MM.1S (cell line): ENCODE measurements at regions not wholly inside any gene's neighbourhood (a gene's known extent, or its start where the extent isn't known, plus 50 kb on each side); places are given as distances from the start of the nearest gene placed in this dataset.

ENCODE experiments used
- DNase-seq: peaks from one replicate; pipeline ENCODE4 v3.0.0-alpha.2; 2015
- H2AFZ ChIP-seq: fragments of 300-600 bp; sonication (generic); 2 replicates; pipeline ENCODE4 v1.6.0; 2016; ENCODE audit warnings: antibody characterized with exemption, low read length
- H3F3A ChIP-seq: fragments of 300-600 bp; sonication (generic); 2 replicates; pipeline ENCODE4 v1.6.1; 2016; ENCODE audit warnings: mild to moderate bottlenecking, antibody characterized with exemption, low read length, moderate library complexity, mixed read lengths; ENCODE audit not compliant: insufficient read depth
- H3K27ac ChIP-seq: fragments of 300-600 bp; sonication (generic); 2 replicates; pipeline ENCODE4 v1.5.1; 2016; ENCODE audit warnings: mild to moderate bottlenecking, low read length
- H3K27me3 ChIP-seq: fragments of 300-600 bp; sonication (generic); replicated peaks from 2 replicates; pipeline ENCODE4 v1.6.0; 2016; ENCODE audit warnings: low read length; ENCODE audit not compliant: insufficient read depth
- H3K36me3 ChIP-seq: fragments of 300-600 bp; sonication (generic); replicated peaks from 2 replicates; pipeline ENCODE4 v1.6.1; 2016; ENCODE audit warnings: mild to moderate bottlenecking, low read length, mixed read lengths; ENCODE audit not compliant: insufficient read depth
- H3K4me1 ChIP-seq: fragments of 300-600 bp; sonication (generic); 2 replicates; pipeline ENCODE4 v1.6.1; 2016; ENCODE audit warnings: low read length, mixed read lengths
- H3K4me2 ChIP-seq: fragments of 300-600 bp; sonication (generic); 2 replicates; pipeline ENCODE4 v1.6.0; 2016; ENCODE audit warnings: low read depth, low read length
- H3K4me3 ChIP-seq: fragments of 300-600 bp; sonication (generic); 2 replicates; pipeline ENCODE4 v1.5.1; 2016; ENCODE audit warnings: low read length, mixed read lengths
- H3K79me2 ChIP-seq: fragments of 300-600 bp; sonication (generic); 2 replicates; pipeline ENCODE4 v1.6.1; 2016; ENCODE audit warnings: mixed run types, low read length, mixed read lengths
- H3K9ac ChIP-seq: fragments of 300-600 bp; sonication (generic); 2 replicates; pipeline ENCODE4 v1.6.1; 2016; ENCODE audit warnings: low read length, mixed read lengths
- H3K9me2 ChIP-seq: fragments of 300-600 bp; sonication (generic); replicated peaks from 2 replicates; pipeline ENCODE4 v1.6.1; 2016; ENCODE audit warnings: mild to moderate bottlenecking, low read length, mixed read lengths; ENCODE audit not compliant: insufficient read depth
- H3K9me3 ChIP-seq: fragments of 300-600 bp; sonication (generic); replicated peaks from 2 replicates; pipeline ENCODE4 v1.6.1; 2016; ENCODE audit warnings: mild to moderate bottlenecking, low read length, mixed read lengths; ENCODE audit not compliant: insufficient read depth
- H4K20me1 ChIP-seq: fragments of 300-600 bp; sonication (generic); 2 replicates; pipeline ENCODE4 v1.6.1; 2016; ENCODE audit warnings: mild to moderate bottlenecking, low read length, moderate library complexity, mixed read lengths; ENCODE audit not compliant: insufficient read depth
- CTCF ChIP-seq: fragments of 300-600 bp; sonication (generic); IDR thresholded peaks from 2 replicates; pipeline ENCODE4 v1.5.1; 2016; ENCODE audit warnings: antibody characterized with exemption, low read length, mixed read lengths
- EZH2 ChIP-seq: fragments of 300-600 bp; sonication (generic); optimal IDR thresholded peaks from 2 replicates; pipeline ENCODE3; 2017; ENCODE audit warnings: low read depth, mild to moderate bottlenecking, antibody characterized with exemption, low read length, mixed read lengths
- EZH2phosphoT487 ChIP-seq: fragments of 300-600 bp; sonication (generic); IDR thresholded peaks from 2 replicates; pipeline ENCODE4 v1.6.1; 2018; ENCODE audit warnings: antibody characterized with exemption, low read length

- H3K79me2 ChIP-seq, result no peaks in the 10 kb centered on the region
- H3K9me2 ChIP-seq, result no peaks in the 10 kb centered on the region
- no peak overlapping the region for H3K4me2 ChIP-seq
- H3K27me3 ChIP-seq, result no peaks in the 10 kb centered on the region
- H3K27ac ChIP-seq, result no peak overlapping the region
- TF ChIP-seq EZH2 (no peak), EZH2phosphoT487 (no peak), CTCF (no peak)
- no peaks in the 10 kb centered on the region for H3K9me3 ChIP-seq
- no peak overlapping the region for H2AFZ ChIP-seq
- no peak for DNase-seq
- H4K20me1 ChIP-seq, result no peaks in the 10 kb centered on the region
- no peak overlapping the region for H3K4me3 ChIP-seq
- no peak overlapping the region for H3K9ac ChIP-seq
- H3F3A ChIP-seq, result no peaks in the 10 kb centered on the region
- H3K36me3 ChIP-seq, result no peaks in the 10 kb centered on the region
- H3K4me1 ChIP-seq, result no peaks in the 10 kb centered on the region
Observed at GRCh38 chr5:147972076-147972840, 65.9 kb upstream of the C5orf46 start.

GRCh38 chr5:147971472-147971871, 65.1 kb upstream of the C5orf46 start:
- Histone ChIP-seq H3F3A (no peaks in the 10 kb centered on the region), H3K79me2 (no peaks in the 10 kb centered on the region), H3K9me2 (no peaks in the 10 kb centered on the region), H3K4me3 (no peak overlapping the region), H3K4me1 (no peaks in the 10 kb centered on the region), H4K20me1 (no peaks in the 10 kb centered on the region), H3K27ac (no peak overlapping the region), H2AFZ (no peak overlapping the region), H3K36me3 (no peaks in the 10 kb centered on the region), H3K27me3 (no peaks in the 10 kb centered on the region), H3K9ac (no peak overlapping the region), H3K4me2 (no peak overlapping the region), H3K9me3 (no peaks in the 10 kb centered on the region)
- no peak for TF ChIP-seq CTCF
- no peak for TF ChIP-seq EZH2
- TF ChIP-seq EZH2phosphoT487, result no peak
- DNase-seq, result no peak

- TF ChIP-seq CTCF, result no peak
- TF ChIP-seq EZH2, result no peak
- TF ChIP-seq EZH2phosphoT487, result no peak
- Histone ChIP-seq H3K36me3 (no peaks in the 10 kb centered on the region), H3K4me3 (no peak overlapping the region), H3K27ac (no peak overlapping the region), H3K4me1 (peaks cover 7% of the 10 kb centered on the region; the same call in 1 of the 2 replicates), H2AFZ (no peak overlapping the region), H3K9ac (no peak overlapping the region), H3K9me3 (no peaks in the 10 kb centered on the region), H3K27me3 (no peaks in the 10 kb centered on the region), H3K4me2 (no peak overlapping the region), H4K20me1 (no peaks in the 10 kb centered on the region), H3K9me2 (no peaks in the 10 kb centered on the region), H3K79me2 (no peaks in the 10 kb centered on the region), H3F3A (no peaks in the 10 kb centered on the region)
- no peak for DNase-seq
Observed at GRCh38 chr5:147968855-147969254, 62.5 kb upstream of the C5orf46 start.
